Activated CD8-positive, alpha-beta T cell treated with anti-CD3 and anti-CD28 coated beads, Interleukin-2, amount 10 ng/mL, durations not matched to agents 7 days and 5 days (primary cell): ENCODE measurements at regions not wholly inside any gene's neighbourhood (a gene's known extent, or its start where the extent isn't known, plus 50 kb on each side); places are given as distances from the start of the nearest gene placed in this dataset.
"Not testable (repeated sequence)": the region's sequence is repeated elsewhere in the genome, so short reads cannot be mapped to it uniquely, and the experiment has no call there.

Experiments used
- ATAC-seq: fragments of 150-1000 bp; cut with Tn5 transposase; one replicate; pipeline ENCODE4 v1.10.0; 2021; ENCODE audit warnings: moderate library complexity
- CTCF ChIA-PET: fragments of 350-600 bp; sonication (Branson Sonifier 250); formaldehyde crosslinking; loops from one replicate; lab custom pipeline; 2021; ENCODE audit warnings: antibody characterized with exemption; lab: Charles Lee
- POLR2A ChIA-PET: fragments of 350-600 bp; sonication (Branson Sonifier 250); formaldehyde crosslinking; loops from one replicate; lab custom pipeline; 2021; ENCODE audit warnings: antibody characterized with exemption; lab: Charles Lee
- DNase-seq: peaks from one replicate; pipeline ENCODE4 v3.0.0-alpha.2; 2020
- H3K27ac Mint-ChIP-seq: one replicate; pipeline ENCODE4 v1.8.0; 2021; ENCODE audit warnings: mild to moderate bottlenecking, mixed read lengths
- H3K27me3 Mint-ChIP-seq: one replicate; pipeline ENCODE4 v1.8.0; 2021; ENCODE audit warnings: low read depth, mixed read lengths
- H3K36me3 Mint-ChIP-seq: one replicate; pipeline ENCODE4 v1.8.0; 2021; ENCODE audit warnings: low read depth, mixed read lengths
- H3K4me1 Mint-ChIP-seq: one replicate; pipeline ENCODE4 v1.8.0; 2021; ENCODE audit warnings: low read depth, mixed read lengths
- H3K4me3 Mint-ChIP-seq: one replicate; pipeline ENCODE4 v1.8.0; 2021; ENCODE audit warnings: mild to moderate bottlenecking, mixed read lengths
- H3K9me3 Mint-ChIP-seq: one replicate; pipeline ENCODE4 v1.8.0; 2022; ENCODE audit warnings: mixed read lengths; ENCODE audit not compliant: insufficient read depth

DNA sequence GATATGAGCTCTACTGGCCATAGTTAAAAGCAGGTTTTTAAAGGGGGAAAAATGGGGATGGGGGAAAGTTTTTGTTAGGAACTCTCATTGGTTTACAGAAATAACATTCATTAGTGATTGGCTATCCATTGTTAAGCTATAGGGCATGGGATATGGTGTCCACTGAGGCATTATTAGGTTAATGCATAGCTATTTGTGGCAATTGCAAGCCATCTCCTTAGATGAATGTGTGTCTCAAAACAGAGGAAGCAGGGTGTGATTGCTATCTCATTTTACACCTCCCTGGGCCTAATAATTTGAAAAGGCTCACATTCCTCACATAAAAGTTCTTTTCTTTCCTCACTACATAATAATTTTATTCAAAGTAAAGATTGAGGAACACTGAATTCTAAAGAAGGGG is 396.6 kb downstream of the TAFA4 start:
- ATAC-seq, result no peak
- H3K27me3 Mint-ChIP-seq, result no peaks in the 10 kb centered on the region
- H3K9me3 Mint-ChIP-seq, result no peaks in the 10 kb centered on the region
- DNase-seq, result no peak
- H3K27ac Mint-ChIP-seq, result no peak overlapping the region
- POLR2A ChIA-PET, result no interaction called here
- CTCF ChIA-PET, result no interaction called here
- H3K4me1 Mint-ChIP-seq, result no peaks in the 10 kb centered on the region
- H3K4me3 Mint-ChIP-seq, result no peak overlapping the region
- no peaks in the 10 kb centered on the region for H3K36me3 Mint-ChIP-seq

DNA sequence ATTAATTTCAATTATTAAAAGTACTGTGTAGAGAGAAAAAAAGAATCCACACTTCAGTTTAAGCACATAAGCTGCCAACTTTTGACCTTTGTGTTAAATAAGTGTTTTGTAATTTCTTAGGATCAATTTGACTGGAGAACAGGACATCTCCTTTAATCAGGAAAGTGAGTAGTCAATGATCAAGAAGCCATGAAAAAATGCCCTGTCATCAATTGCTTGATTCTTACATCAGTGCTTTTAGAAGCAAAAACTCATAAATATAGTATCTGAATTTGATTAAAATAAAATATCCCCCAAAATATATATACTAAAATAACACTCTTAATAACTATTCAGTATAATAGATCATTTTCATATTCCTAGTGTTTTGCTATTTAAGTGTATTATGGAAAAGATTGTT is 409.0 kb downstream of the TAFA4 start:
- Mint-ChIP-seq H3K9me3 (no peaks in the 10 kb centered on the region), H3K4me3 (no peak overlapping the region), H3K27ac (no peak overlapping the region), H3K36me3 (no peaks in the 10 kb centered on the region), H3K4me1 (no peaks in the 10 kb centered on the region), H3K27me3 (no peaks in the 10 kb centered on the region)
- ATAC-seq (no peak), DNase-seq (no peak)
- ChIA-PET CTCF (no interaction called here), POLR2A (no interaction called here)

DNA sequence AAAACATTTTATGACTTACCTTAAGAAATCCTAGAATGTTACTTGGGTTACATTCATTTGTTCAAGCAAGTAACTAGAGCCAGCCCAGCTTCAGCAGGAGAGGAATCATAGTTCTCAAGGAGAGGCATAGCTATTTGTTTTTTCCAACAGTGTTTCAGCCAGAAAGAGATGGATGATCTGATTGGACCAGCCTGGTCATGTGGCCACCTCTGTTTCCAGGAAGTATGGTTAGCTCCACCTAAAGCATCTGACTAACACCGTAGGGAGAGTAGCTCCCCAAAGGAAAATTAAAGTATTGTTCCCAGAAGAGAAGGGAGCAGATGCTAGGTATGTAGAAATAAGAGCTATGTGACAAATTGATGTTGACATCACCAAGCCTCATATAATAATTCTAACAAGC is 417.1 kb downstream of the TAFA4 start:
- H3K4me3 Mint-ChIP-seq, result no peak overlapping the region

DNA sequence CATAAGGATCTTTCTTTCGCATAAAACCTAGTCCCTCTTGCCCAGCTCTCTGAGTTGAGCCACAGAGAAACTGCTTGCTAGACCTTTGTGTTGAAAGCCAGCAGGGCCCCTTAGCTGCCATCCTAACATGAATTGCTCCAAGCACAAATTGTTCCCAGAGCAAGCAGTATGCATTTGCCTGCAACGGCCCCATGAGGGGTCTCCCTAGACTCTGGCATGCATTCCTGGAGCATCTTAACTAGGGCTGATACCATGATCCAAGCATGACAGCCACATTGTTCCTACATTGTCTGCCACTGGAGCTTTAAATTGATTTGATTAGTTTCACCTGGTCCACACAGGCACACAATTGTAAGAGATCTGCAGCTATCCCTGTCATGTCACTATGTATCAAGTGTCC is 428.1 kb downstream of the TAFA4 start:
- Mint-ChIP-seq H3K4me3 (no peak overlapping the region), H3K9me3 (no peaks in the 10 kb centered on the region), H3K36me3 (no peaks in the 10 kb centered on the region), H3K4me1 (no peaks in the 10 kb centered on the region), H3K27me3 (no peaks in the 10 kb centered on the region), H3K27ac (no peak overlapping the region)
- POLR2A ChIA-PET, result no interaction called here
- CTCF ChIA-PET, result no interaction called here
- DNase-seq, result no peak
- ATAC-seq, result no peak

More for the DNA sequence above, 417.1 kb downstream of the TAFA4 start:
- H3K4me1 Mint-ChIP-seq, result no peaks in the 10 kb centered on the region
- ATAC-seq (no peak), DNase-seq (no peak)
- ChIA-PET POLR2A (no interaction called here), CTCF (no interaction called here)
- no peaks in the 10 kb centered on the region for H3K36me3 Mint-ChIP-seq
- H3K27me3 Mint-ChIP-seq, result no peaks in the 10 kb centered on the region
- peaks cover 3% of the 10 kb centered on the region for H3K9me3 Mint-ChIP-seq
- no peak overlapping the region for H3K27ac Mint-ChIP-seq

DNA sequence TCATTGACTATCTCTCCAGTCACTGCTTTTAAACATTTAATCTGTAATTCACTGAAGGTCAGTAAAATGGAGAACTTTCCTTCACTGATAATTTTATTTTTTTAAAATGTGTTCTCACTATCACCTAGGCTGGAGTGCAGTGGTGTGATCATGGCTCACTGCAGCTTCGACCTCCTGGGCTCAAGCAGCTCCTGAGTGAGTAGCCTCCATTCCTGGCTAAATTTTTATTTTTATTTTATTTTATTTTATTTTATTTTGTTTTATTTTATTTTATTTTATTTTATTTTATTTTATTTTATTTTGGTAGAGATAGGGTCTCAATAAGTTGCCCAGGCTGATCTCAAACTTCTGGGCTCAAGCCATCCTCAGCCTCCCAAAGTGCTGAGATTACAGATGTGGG is 446.5 kb downstream of the TAFA4 start:
- H3K27me3 Mint-ChIP-seq, H3K36me3 Mint-ChIP-seq, DNase-seq, POLR2A ChIA-PET, H3K4me1 Mint-ChIP-seq, H3K9me3 Mint-ChIP-seq, H3K27ac Mint-ChIP-seq, ATAC-seq, H3K4me3 Mint-ChIP-seq, CTCF ChIA-PET: not testable (repeated sequence)

DNA sequence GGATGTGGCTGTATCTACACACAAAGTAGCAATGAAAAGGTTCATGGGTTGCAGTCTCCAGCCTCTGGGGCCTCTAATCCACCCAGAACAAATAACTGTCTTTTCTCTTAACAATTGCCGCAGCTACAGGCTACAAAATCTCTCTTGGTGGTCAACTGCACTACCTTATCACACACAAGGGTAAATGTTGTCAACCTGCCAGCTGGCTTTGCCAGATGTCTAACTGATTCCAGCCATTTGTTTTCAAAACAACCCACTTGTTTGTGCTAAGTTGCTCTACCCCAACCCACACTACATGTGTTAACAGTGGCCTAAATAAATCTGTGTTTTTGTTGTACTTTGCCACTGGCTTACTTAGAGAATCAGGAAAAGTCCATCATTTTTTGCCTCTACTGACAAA is 447.3 kb downstream of the TAFA4 start:
- Mint-ChIP-seq H3K36me3 (no peaks in the 10 kb centered on the region), H3K9me3 (peaks cover 8% of the 10 kb centered on the region), H3K27ac (no peak overlapping the region), H3K4me3 (no peak overlapping the region), H3K27me3 (no peaks in the 10 kb centered on the region), H3K4me1 (no peaks in the 10 kb centered on the region)
- ChIA-PET POLR2A (no interaction called here), CTCF (no interaction called here)
- DNase-seq (no peak), ATAC-seq (no peak)

DNA sequence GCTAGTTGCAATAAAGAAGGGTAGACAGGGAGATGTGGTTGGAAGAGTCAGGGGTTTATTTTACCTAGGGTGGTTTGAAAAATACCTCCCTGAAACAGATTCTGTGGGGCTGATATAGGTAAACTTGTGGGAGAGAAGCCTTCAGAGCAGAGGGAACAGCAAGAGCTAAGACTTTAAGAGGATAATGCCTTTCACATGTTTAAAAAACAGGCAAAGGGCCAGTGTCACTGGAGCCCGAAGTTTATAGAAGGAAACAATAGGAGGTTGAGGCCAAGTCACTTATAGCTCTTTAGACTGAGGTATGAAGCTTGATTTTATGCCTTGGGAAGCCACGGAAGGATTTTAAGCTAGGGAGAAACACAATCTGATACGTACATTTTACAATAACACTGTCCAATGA is 448.7 kb downstream of the TAFA4 start:
- ATAC-seq, result no peak
- H3K27me3 Mint-ChIP-seq, result no peaks in the 10 kb centered on the region
- ChIA-PET POLR2A (no interaction called here), CTCF (no interaction called here)
- no peaks in the 10 kb centered on the region for H3K36me3 Mint-ChIP-seq
- DNase-seq, result no peak
- H3K9me3 Mint-ChIP-seq, result peaks cover 8% of the 10 kb centered on the region
- no peak overlapping the region for H3K27ac Mint-ChIP-seq
- no peak overlapping the region for H3K4me3 Mint-ChIP-seq
- H3K4me1 Mint-ChIP-seq, result no peaks in the 10 kb centered on the region

DNA sequence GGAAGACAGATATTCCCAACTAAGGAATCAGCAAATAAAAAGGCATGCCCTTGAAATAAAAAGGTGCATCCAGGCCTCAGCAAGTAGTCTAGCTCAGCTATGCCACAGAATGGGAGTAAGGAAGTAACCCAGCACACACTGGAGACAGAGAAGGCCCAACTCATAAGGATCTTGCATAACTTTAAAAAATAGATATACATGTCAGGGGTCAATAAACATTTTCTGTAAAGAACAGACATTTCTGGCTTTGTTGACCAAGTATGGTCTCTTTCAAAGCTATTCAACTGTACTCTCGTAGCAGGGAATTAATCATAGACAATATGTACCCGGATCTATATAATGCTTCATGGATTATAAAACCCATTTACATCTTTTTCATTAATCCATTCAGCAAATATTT is 449.3 kb downstream of the TAFA4 start:
- Mint-ChIP-seq H3K4me1 (no peaks in the 10 kb centered on the region), H3K4me3 (no peak overlapping the region), H3K27me3 (no peaks in the 10 kb centered on the region), H3K27ac (no peak overlapping the region), H3K36me3 (no peaks in the 10 kb centered on the region), H3K9me3 (peaks cover 8% of the 10 kb centered on the region)
- POLR2A ChIA-PET, result no interaction called here
- no peak for DNase-seq
- ATAC-seq, result no peak
- CTCF ChIA-PET, result no interaction called here

DNA sequence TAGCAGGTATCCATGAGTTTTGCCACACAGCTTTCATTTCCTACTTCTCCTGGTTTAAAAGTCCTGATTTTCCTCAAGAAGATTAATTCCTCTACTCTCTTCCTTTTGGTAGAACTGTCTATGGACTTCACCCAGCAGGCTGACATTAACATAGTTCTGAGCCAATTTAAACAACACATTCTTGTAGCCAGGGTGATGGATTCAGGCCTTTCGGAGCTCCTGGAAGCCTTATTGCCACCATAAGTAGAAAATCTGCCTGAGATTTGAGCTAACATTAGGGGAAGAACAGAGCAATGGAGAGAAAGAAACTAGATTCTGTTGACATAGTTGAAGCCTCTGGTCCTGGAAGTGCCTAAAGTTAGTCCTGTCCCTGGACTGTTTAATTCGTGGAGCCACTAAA is 449.8 kb downstream of the TAFA4 start:
- POLR2A ChIA-PET, result no interaction called here

DNA sequence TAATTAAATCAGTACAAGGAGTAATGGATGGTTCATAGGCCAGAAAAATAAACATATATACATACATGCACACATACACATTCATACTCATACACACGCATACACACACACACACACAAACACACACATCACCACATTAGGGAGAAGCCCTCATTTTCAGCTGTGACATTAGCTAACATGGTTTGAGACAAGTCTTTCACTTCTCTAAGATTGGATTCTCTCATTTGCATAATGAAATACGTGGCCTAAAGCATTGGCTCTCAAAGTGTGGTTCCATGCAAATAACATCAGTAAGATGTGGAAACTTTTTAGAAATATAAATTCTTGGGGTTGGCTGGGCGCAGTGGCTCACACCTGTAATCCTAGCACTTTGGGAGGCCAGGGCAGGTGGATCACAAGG is 452.6 kb downstream of the TAFA4 start:
- POLR2A ChIA-PET, result no interaction called here
- no peak overlapping the region for H3K4me3 Mint-ChIP-seq

More for the DNA sequence above, 449.8 kb downstream of the TAFA4 start:
- H3K4me3 Mint-ChIP-seq, result no peak overlapping the region
- H3K9me3 Mint-ChIP-seq, result peaks cover 8% of the 10 kb centered on the region
- H3K27me3 Mint-ChIP-seq, result no peaks in the 10 kb centered on the region
- ATAC-seq (no peak), DNase-seq (no peak)
- H3K36me3 Mint-ChIP-seq, result no peaks in the 10 kb centered on the region
- H3K4me1 Mint-ChIP-seq, result no peaks in the 10 kb centered on the region
- CTCF ChIA-PET, result no interaction called here
- no peak overlapping the region for H3K27ac Mint-ChIP-seq

DNA sequence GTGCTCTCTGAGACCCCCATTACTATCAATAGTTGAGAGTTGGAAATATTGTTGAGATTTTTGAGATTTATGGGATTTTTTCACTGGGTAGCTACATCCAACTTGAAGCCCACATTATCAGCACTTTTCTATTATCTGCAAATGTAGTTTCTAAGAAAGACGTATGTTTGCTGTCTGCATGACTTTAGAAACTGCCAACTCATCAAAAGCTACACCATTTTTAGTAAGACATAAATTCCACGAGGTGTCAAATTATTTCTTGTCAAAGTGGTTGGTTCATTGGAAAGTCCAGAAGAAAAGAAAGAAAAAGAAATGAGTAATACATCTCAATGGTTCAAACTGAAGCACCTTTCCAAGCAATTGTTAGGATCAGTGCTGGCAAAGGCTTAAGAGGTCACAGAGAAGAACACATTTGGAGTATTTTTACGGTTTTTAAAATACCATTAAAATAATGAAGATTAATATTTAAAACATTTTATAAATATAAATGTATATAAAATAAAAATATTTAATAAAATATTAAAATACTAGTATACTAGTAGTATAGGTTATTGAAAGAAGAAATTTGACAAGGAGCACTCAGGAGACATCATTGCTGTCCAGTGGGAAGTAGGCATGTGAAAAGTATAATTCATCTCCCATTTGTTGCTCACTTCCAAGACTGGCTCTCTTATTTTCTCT is 463.5 kb downstream of the TAFA4 start:
- H3K27ac Mint-ChIP-seq, result no peak overlapping the region
- H3K9me3 Mint-ChIP-seq, result no peaks in the 10 kb centered on the region
- ATAC-seq (no peak), DNase-seq (no peak)
- H3K4me3 Mint-ChIP-seq, result no peak overlapping the region
- ChIA-PET POLR2A (no interaction called here), CTCF (no interaction called here)
- H3K27me3 Mint-ChIP-seq, result no peaks in the 10 kb centered on the region
- no peaks in the 10 kb centered on the region for H3K4me1 Mint-ChIP-seq
- H3K36me3 Mint-ChIP-seq, result no peaks in the 10 kb centered on the region

More for the DNA sequence above, 452.6 kb downstream of the TAFA4 start:
- no peaks in the 10 kb centered on the region for H3K27me3 Mint-ChIP-seq
- CTCF ChIA-PET, result no interaction called here
- no peak overlapping the region for H3K27ac Mint-ChIP-seq
- H3K4me1 Mint-ChIP-seq, result no peaks in the 10 kb centered on the region
- no peaks in the 10 kb centered on the region for H3K9me3 Mint-ChIP-seq
- H3K36me3 Mint-ChIP-seq, result no peaks in the 10 kb centered on the region
- DNase-seq, result no peak
- ATAC-seq, result no peak

DNA sequence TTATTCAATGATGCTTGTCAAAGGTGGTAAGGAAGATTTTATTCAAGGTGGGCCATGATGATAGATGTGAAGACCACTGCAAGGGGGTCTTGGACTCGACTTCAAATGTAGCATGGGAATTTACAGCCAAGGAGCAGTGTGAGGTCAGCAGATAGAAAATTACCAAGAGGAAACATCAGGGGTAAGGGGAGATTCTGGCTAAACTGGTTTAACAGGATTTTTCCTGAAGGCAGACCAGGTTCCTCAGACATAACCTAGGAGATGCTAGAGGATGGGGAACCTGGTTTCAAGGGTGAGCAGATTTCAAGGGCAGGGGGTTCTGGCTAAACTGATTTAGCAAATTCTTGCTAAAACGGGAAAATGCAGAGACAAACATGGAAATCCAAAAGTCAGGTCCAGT is 464.9 kb downstream of the TAFA4 start:
- H3K4me3 Mint-ChIP-seq, result no peak overlapping the region
- CTCF ChIA-PET, result no interaction called here

DNA sequence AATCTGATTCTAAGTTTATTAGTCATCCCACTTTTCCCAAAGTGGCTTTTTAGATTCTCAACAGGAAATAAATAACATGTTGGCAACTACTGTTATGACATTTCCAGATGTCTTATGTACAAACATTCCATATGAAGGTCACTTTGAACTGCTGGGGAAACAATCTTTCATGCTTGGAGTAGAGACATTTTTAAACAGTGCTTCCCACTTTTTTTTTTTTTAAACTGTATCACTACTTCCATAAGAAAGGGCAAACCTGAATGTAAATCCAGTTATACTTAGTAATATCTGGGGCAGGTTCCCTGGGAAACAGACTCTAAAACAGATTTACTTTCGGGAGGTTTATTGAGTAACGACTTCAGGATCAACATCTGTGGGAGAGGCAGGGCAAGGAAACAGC is 473.8 kb downstream of the TAFA4 start:
- no peak overlapping the region for H3K27ac Mint-ChIP-seq
- no peaks in the 10 kb centered on the region for H3K36me3 Mint-ChIP-seq
- no peaks in the 10 kb centered on the region for H3K4me1 Mint-ChIP-seq
- POLR2A ChIA-PET, result no interaction called here
- DNase-seq (no peak), ATAC-seq (no peak)
- H3K9me3 Mint-ChIP-seq, result no peaks in the 10 kb centered on the region
- no peak overlapping the region for H3K4me3 Mint-ChIP-seq
- CTCF ChIA-PET, result no interaction called here
- no peaks in the 10 kb centered on the region for H3K27me3 Mint-ChIP-seq

More for the DNA sequence above, 464.9 kb downstream of the TAFA4 start:
- Mint-ChIP-seq H3K36me3 (no peaks in the 10 kb centered on the region), H3K9me3 (no peaks in the 10 kb centered on the region), H3K27ac (no peak overlapping the region), H3K4me1 (no peaks in the 10 kb centered on the region), H3K27me3 (no peaks in the 10 kb centered on the region)
- ATAC-seq (no peak), DNase-seq (no peak)
- POLR2A ChIA-PET, result no interaction called here
